ACHN (cell line): ENCODE measurements at regions not wholly inside any gene's neighbourhood (a gene's known extent, or its start where the extent isn't known, plus 50 kb on each side); places are given as distances from the start of the nearest gene placed in this dataset.

Source experiments
- DNase-seq: peaks from one replicate; pipeline ENCODE4 v3.0.0-alpha.2; 2015
- in situ Hi-C: cut with HindIII; loops from 2 replicates; pipeline ENCODE4 v1.10.0; 2017; ENCODE audit warnings: low sequenced_read_pairs, low pct_ligation_motif_present, low pct_unique_long_range_greater_than_20kb

- in situ Hi-C loops, result no loop called here
- no peak for DNase-seq
Observed at GRCh38 chr2:7269106-7269643, 352.0 kb downstream of the RNF144A start.

- DNase-seq, result no peak
- in situ Hi-C loops, result no loop called here
Observed at GRCh38 chr2:7270011-7270431, 352.8 kb downstream of the RNF144A start.

GRCh38 chr2:7272210-7272609 is 355.0 kb downstream of the RNF144A start:
- no peak for DNase-seq
- in situ Hi-C loops, result no loop called here

GRCh38 chr2:7278984-7279383 is 361.8 kb downstream of the RNF144A start:
- in situ Hi-C loops, result no loop called here
- DNase-seq, result no peak

GRCh38 chr2:7279421-7279949 is 362.3 kb downstream of the RNF144A start:
- no peak for DNase-seq
- in situ Hi-C loops, result no loop called here

GRCh38 chr2:7280790-7281189 is 363.6 kb downstream of the RNF144A start:
- in situ Hi-C loops, result no loop called here
- no peak for DNase-seq

GRCh38 chr2:7281231-7282201 is 364.3 kb downstream of the RNF144A start:
- no peak for DNase-seq

GRCh38 chr2:7286120-7286519 is 368.9 kb downstream of the RNF144A start:
- in situ Hi-C loops, result no loop called here
- DNase-seq, result no peak

More at GRCh38 chr2:7281231-7282201, 364.3 kb downstream of the RNF144A start:
- in situ Hi-C loops, result no loop called here

- in situ Hi-C loops, result no loop called here
- DNase-seq, result no peak
Observed at GRCh38 chr2:7288484-7288883, 371.3 kb downstream of the RNF144A start.

- in situ Hi-C loops, result no loop called here
- no peak for DNase-seq
Observed at GRCh38 chr2:7289697-7290096, 372.5 kb downstream of the RNF144A start.

GRCh38 chr2:7292154-7292691 is 375.0 kb downstream of the RNF144A start:
- no peak for DNase-seq
- in situ Hi-C loops, result no loop called here

- in situ Hi-C loops, result no loop called here
Observed at GRCh38 chr2:7309582-7309981, 392.4 kb downstream of the RNF144A start.

GRCh38 chr2:7324706-7325105 is 407.5 kb downstream of the RNF144A start:
- in situ Hi-C loops, result no loop called here
- no peak for DNase-seq

More at GRCh38 chr2:7309582-7309981, 392.4 kb downstream of the RNF144A start:
- DNase-seq, result no peak

GRCh38 chr2:7325186-7325585 is 408.0 kb downstream of the RNF144A start:
- DNase-seq, result no peak
- in situ Hi-C loops, result no loop called here

- DNase-seq, result no peak
Observed at GRCh38 chr2:7329465-7329864, 412.3 kb downstream of the RNF144A start.

GRCh38 chr2:7333189-7333765 is 416.1 kb downstream of the RNF144A start:
- in situ Hi-C loops, result no loop called here
- DNase-seq, result no peak

More at GRCh38 chr2:7329465-7329864, 412.3 kb downstream of the RNF144A start:
- in situ Hi-C loops, result no loop called here

GRCh38 chr2:7333960-7334493 is 416.8 kb downstream of the RNF144A start:
- no peak for DNase-seq
- in situ Hi-C loops, result no loop called here

GRCh38 chr2:7338961-7339360 is 421.7 kb downstream of the RNF144A start:
- in situ Hi-C loops, result no loop called here
- DNase-seq, result no peak

- no peak for DNase-seq
- in situ Hi-C loops, result no loop called here
Observed at GRCh38 chr2:7346336-7346735, 429.1 kb downstream of the RNF144A start.
